Caco-2 (cell line): ENCODE measurements at regions not wholly inside any gene's neighbourhood (a gene's known extent, or its start where the extent isn't known, plus 50 kb on each side); places are given as distances from the start of the nearest gene placed in this dataset.
A peak's percentile ranks its signal among the peaks of the same experiment; 100 is the strongest.

ENCODE experiments used
- BruUV-seq: library from RNA; stranded (reverse); fragments of 400-500 nt; replicated peaks from 2 replicates; lab custom pipeline; 2021; lab: Mats Ljungman, UMichigan
- CTCF ChIA-PET: fragments of 300-600 bp; sonication (Branson Sonifier 250); formaldehyde crosslinking; loops from one replicate; lab custom pipeline; 2022; ENCODE audit warnings: antibody characterized with exemption; lab: Charles Lee
- POLR2A ChIA-PET: fragments of 300-600 bp; sonication (Branson Sonifier 250); formaldehyde crosslinking; loops from one replicate; lab custom pipeline; 2022; ENCODE audit warnings: antibody characterized with exemption; lab: Charles Lee
- DNase-seq, 2 experiments: peaks; one replicate each; pipeline versions ENCODE4 v3.0.0 to v3.0.0-alpha.2; 2020 to 2022
- H3K27me3 ChIP-seq: replicated peaks from 2 replicates; pipeline ENCODE4 v1.6.0; 2011; ENCODE audit warnings: low read length; ENCODE audit not compliant: control insufficient read depth, insufficient read depth
- H3K36me3 ChIP-seq: 2 replicates; pipeline ENCODE4 v1.5.1; 2011; ENCODE audit warnings: low read length; ENCODE audit not compliant: control insufficient read depth, insufficient read depth
- H3K4me1 ChIP-seq: fragments of 250-450 bp; sonication (Bioruptor Pico); 2 replicates; pipeline ENCODE4 v1.5.1; 2020; ENCODE audit warnings: mild to moderate bottlenecking
- H3K4me3 ChIP-seq: 2 replicates; pipeline ENCODE4 v1.5.1; 2011; ENCODE audit warnings: low read depth, mild to moderate bottlenecking, control low read depth, low read length
- H3K9me3 ChIP-seq: fragments of 250-450 bp; sonication (Bioruptor Pico); 2 replicates; pipeline ENCODE4 v1.5.1; 2020; ENCODE audit warnings: mild to moderate bottlenecking, moderate library complexity
- H3K27ac Mint-ChIP-seq: one replicate; pipeline ENCODE4 v1.8.0; 2022; ENCODE audit warnings: mixed read lengths; ENCODE audit not compliant: unreplicated experiment
- H3K27me3 Mint-ChIP-seq: one replicate; pipeline ENCODE4 v1.8.0; 2022; ENCODE audit warnings: mixed read lengths; ENCODE audit not compliant: insufficient read depth, unreplicated experiment
- H3K36me3 Mint-ChIP-seq: one replicate; pipeline ENCODE4 v1.8.0; 2022; ENCODE audit warnings: mild to moderate bottlenecking, mixed read lengths; ENCODE audit not compliant: insufficient read depth, unreplicated experiment
- H3K4me1 Mint-ChIP-seq: one replicate; pipeline ENCODE4 v1.8.0; 2022; ENCODE audit warnings: low read depth, mixed read lengths; ENCODE audit not compliant: unreplicated experiment
- H3K4me3 Mint-ChIP-seq: one replicate; pipeline ENCODE4 v1.8.0; 2022; ENCODE audit warnings: mild to moderate bottlenecking, moderate library complexity, mixed read lengths; ENCODE audit not compliant: unreplicated experiment
- H3K9me3 Mint-ChIP-seq: one replicate; pipeline ENCODE4 v1.8.0; 2022; ENCODE audit warnings: mixed read lengths; ENCODE audit not compliant: unreplicated experiment
- intact Hi-C: fragments of 100-400 bp; cut with micrococcal nuclease; formaldehyde crosslinking; loops from one replicate; pipeline ENCODE4 v1.10.0; 2022; ENCODE audit not compliant: unreplicated experiment
- TF ChIP-seq, protein P1 (sequence below), 2 experiments: fragments of 200-600 bp in 1 of 2; IDR thresholded peaks; 1 replicate in 1 of 2; 2 replicates in 1 of 2; pipeline versions ENCODE4 v1.5.1 to v1.8.0; 2011 to 2022; ENCODE audit warnings: antibody characterized with exemption in 1 of 2, control low read depth in 1 of 2, inconsistent platforms in 1 of 2, low read depth in 1 of 2, low read length in 1 of 2, mild to moderate bottlenecking in 1 of 2, moderate library complexity in 1 of 2; ENCODE audit not compliant: insufficient read depth in 1 of 2, severe bottlenecking in 1 of 2, unreplicated experiment in 1 of 2

GRCh38 chr16:85544668-85545067 is 68.5 kb upstream of the GSE1 start:
- Histone ChIP-seq H3K4me3 (no peak overlapping the region), H3K36me3 (no peaks in the 10 kb centered on the region), H3K9me3 (peaks cover 13% of the 10 kb centered on the region), H3K4me1 (peaks cover 11% of the 10 kb centered on the region), H3K27me3 (no peaks in the 10 kb centered on the region)
- no peaks in the 10 kb centered on the region for H3K27me3 Mint-ChIP-seq
- H3K4me3 Mint-ChIP-seq, result no peak overlapping the region
- CTCF ChIA-PET, result no interaction called here
- DNase-seq, result no peak
- H3K36me3 Mint-ChIP-seq, result no peaks in the 10 kb centered on the region
- H3K9me3 Mint-ChIP-seq, result no peaks in the 10 kb centered on the region
- peaks cover 16% of the 10 kb centered on the region for H3K4me1 Mint-ChIP-seq
- TF ChIP-seq, protein P1, sequence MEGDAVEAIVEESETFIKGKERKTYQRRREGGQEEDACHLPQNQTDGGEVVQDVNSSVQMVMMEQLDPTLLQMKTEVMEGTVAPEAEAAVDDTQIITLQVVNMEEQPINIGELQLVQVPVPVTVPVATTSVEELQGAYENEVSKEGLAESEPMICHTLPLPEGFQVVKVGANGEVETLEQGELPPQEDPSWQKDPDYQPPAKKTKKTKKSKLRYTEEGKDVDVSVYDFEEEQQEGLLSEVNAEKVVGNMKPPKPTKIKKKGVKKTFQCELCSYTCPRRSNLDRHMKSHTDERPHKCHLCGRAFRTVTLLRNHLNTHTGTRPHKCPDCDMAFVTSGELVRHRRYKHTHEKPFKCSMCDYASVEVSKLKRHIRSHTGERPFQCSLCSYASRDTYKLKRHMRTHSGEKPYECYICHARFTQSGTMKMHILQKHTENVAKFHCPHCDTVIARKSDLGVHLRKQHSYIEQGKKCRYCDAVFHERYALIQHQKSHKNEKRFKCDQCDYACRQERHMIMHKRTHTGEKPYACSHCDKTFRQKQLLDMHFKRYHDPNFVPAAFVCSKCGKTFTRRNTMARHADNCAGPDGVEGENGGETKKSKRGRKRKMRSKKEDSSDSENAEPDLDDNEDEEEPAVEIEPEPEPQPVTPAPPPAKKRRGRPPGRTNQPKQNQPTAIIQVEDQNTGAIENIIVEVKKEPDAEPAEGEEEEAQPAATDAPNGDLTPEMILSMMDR (IDR thresholded peaks at IDR 0.05; ENCODE audit: insufficient read depth in 1 of 2, low read depth in 1 of 2, low read length in 1 of 2, severe bottlenecking in 1 of 2, unreplicated experiment in 1 of 2), result no peak
- POLR2A ChIA-PET, result no interaction called here
- H3K27ac Mint-ChIP-seq, result no peak overlapping the region
- no TSS peak for BruUV-seq
- intact Hi-C loops, result no loop called here

- Histone ChIP-seq H3K36me3 (no peaks in the 10 kb centered on the region), H3K4me1 (peaks cover 11% of the 10 kb centered on the region), H3K4me3 (no peak overlapping the region), H3K27me3 (no peaks in the 10 kb centered on the region), H3K9me3 (peaks cover 6% of the 10 kb centered on the region)
- TF ChIP-seq, protein P1 (IDR thresholded peaks at IDR 0.05; ENCODE audit: insufficient read depth in 1 of 2, low read depth in 1 of 2, low read length in 1 of 2, severe bottlenecking in 1 of 2, unreplicated experiment in 1 of 2), result no peak
- no peaks in the 10 kb centered on the region for H3K27me3 Mint-ChIP-seq
- POLR2A ChIA-PET, result no interaction called here
- intact Hi-C loops, result no loop called here
- no peaks in the 10 kb centered on the region for H3K36me3 Mint-ChIP-seq
- H3K4me3 Mint-ChIP-seq, result no peak overlapping the region
- CTCF ChIA-PET, result interaction anchor here (0.7 to 1.5 kb wide), 2 partner anchors 9 kb away, joined by 3 read pairs; no protein-coding TSS in a partner anchor
- DNase-seq, result no peak
- BruUV-seq, result no TSS peak
- H3K27ac Mint-ChIP-seq, result no peak overlapping the region
- peaks cover 16% of the 10 kb centered on the region for H3K4me1 Mint-ChIP-seq
- no peaks in the 10 kb centered on the region for H3K9me3 Mint-ChIP-seq
These were observed 67.8 kb upstream of the GSE1 start for GRCh38 chr16:85545227-85545818.

GRCh38 chr16:85546585-85547447 is 66.3 kb upstream of the GSE1 start:
- Histone ChIP-seq H3K9me3 (peaks cover 4% of the 10 kb centered on the region; the same call in 1 of the 2 replicates), H3K36me3 (no peaks in the 10 kb centered on the region), H3K4me3 (no peak overlapping the region), H3K4me1 (peaks cover 18% of the 10 kb centered on the region), H3K27me3 (no peaks in the 10 kb centered on the region)
- H3K9me3 Mint-ChIP-seq, result no peaks in the 10 kb centered on the region
- no TSS peak for BruUV-seq
- no peak for DNase-seq
- intact Hi-C loops, result no loop called here
- POLR2A ChIA-PET, result no interaction called here
- no peak overlapping the region for H3K4me3 Mint-ChIP-seq
- CTCF ChIA-PET, result interaction anchor here (0.6 to 1.6 kb wide), 5 partner anchors 11 to 110 kb away, joined by 3 to 6 read pairs (median 3); no protein-coding TSS in a partner anchor
- no peaks in the 10 kb centered on the region for H3K27me3 Mint-ChIP-seq
- peak overlapping the region; percentile 35 for H3K27ac Mint-ChIP-seq
- H3K4me1 Mint-ChIP-seq, result peaks cover 17% of the 10 kb centered on the region
- no peaks in the 10 kb centered on the region for H3K36me3 Mint-ChIP-seq
- TF ChIP-seq, protein P1 (IDR thresholded peaks at IDR 0.05; ENCODE audit: insufficient read depth in 1 of 2, low read depth in 1 of 2, low read length in 1 of 2, severe bottlenecking in 1 of 2, unreplicated experiment in 1 of 2), result peak in 1 of 2 experiments; percentile 25
